MM.1S (cell line): ENCODE measurements at regions not wholly inside any gene's neighbourhood (a gene's known extent, or its start where the extent isn't known, plus 50 kb on each side); places are given as distances from the start of the nearest gene placed in this dataset.

Source experiments
- CTCF ChIP-seq: fragments of 300-600 bp; sonication (generic); IDR thresholded peaks from 2 replicates; pipeline ENCODE4 v1.5.1; 2016; ENCODE audit warnings: antibody characterized with exemption, low read length, mixed read lengths
- EZH2 ChIP-seq: fragments of 300-600 bp; sonication (generic); optimal IDR thresholded peaks from 2 replicates; pipeline ENCODE3; 2017; ENCODE audit warnings: low read depth, mild to moderate bottlenecking, antibody characterized with exemption, low read length, mixed read lengths
- EZH2phosphoT487 ChIP-seq: fragments of 300-600 bp; sonication (generic); IDR thresholded peaks from 2 replicates; pipeline ENCODE4 v1.6.1; 2018; ENCODE audit warnings: antibody characterized with exemption, low read length

DNA sequence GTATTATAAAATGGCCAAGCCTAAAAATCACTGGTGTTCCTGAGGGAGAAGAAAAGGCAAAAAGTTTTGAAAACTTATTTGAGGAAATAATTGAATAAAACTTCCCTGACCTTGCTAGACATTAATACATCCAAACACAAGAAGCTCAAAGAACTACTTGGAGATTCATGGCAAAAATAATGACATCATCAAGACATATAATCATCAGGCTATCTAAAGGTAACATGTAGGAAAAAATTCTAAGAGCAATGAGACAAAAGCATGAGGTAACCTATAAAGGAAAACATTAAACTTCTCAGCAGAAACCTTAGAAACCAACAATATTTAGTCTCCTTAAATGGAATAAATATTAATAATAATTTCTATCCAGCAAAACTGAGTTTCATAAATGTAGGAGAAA lies 887.6 kb downstream of the PCDH19 start:
- TF ChIP-seq CTCF, result no peak
- no peak for TF ChIP-seq EZH2
- TF ChIP-seq EZH2phosphoT487, result no peak
